GM21526 (cell line): ENCODE measurements at regions not wholly inside any gene's neighbourhood (a gene's known extent, or its start where the extent isn't known, plus 50 kb on each side); places are given as distances from the start of the nearest gene placed in this dataset.

Experiments
- ATAC-seq: cut with Tn5 transposase; IDR thresholded peaks from one replicate; pipeline ENCODE4 v1.9.1; 2021; ENCODE audit warnings: moderate library complexity; ENCODE audit not compliant: unreplicated experiment, low FRiP score

- ATAC-seq, result no peak
These were observed 256.7 kb upstream of the GNAI1 start for GRCh38 chr7:79877874-79878465.

GRCh38 chr7:79876848-79877252, 257.8 kb upstream of the GNAI1 start:
- ATAC-seq, result no peak

- ATAC-seq, result no peak
These were observed 259.8 kb upstream of the GNAI1 start for GRCh38 chr7:79874797-79875196.

GRCh38 chr7:79872176-79872575, 262.5 kb upstream of the GNAI1 start:
- no peak for ATAC-seq

GRCh38 chr7:79868010-79868409, 266.6 kb upstream of the GNAI1 start:
- no peak for ATAC-seq

- no peak for ATAC-seq
These were observed 272.0 kb upstream of the GNAI1 start for GRCh38 chr7:79862447-79863210.

- ATAC-seq, result no peak
These were observed 279.5 kb upstream of the GNAI1 start for GRCh38 chr7:79855172-79855571.

GRCh38 chr7:79854621-79855020, 280.0 kb upstream of the GNAI1 start:
- no peak for ATAC-seq

GRCh38 chr7:79837915-79838314, 296.7 kb upstream of the GNAI1 start:
- no peak for ATAC-seq

- ATAC-seq, result no peak
These were observed 301.0 kb upstream of the GNAI1 start for GRCh38 chr7:79833616-79834015.

GRCh38 chr7:79828866-79829265, 305.8 kb upstream of the GNAI1 start:
- ATAC-seq, result no peak

- no peak for ATAC-seq
These were observed 311.2 kb upstream of the GNAI1 start for GRCh38 chr7:79823246-79823951.

GRCh38 chr7:79822620-79823240, 311.9 kb upstream of the GNAI1 start:
- no peak for ATAC-seq

GRCh38 chr7:79820387-79820786, 314.2 kb upstream of the GNAI1 start:
- ATAC-seq, result no peak

GRCh38 chr7:79810916-79811315, 323.7 kb upstream of the GNAI1 start:
- no peak for ATAC-seq

GRCh38 chr7:79806161-79806734, 328.4 kb upstream of the GNAI1 start:
- no peak for ATAC-seq

- no peak for ATAC-seq
These were observed 337.3 kb upstream of the MAGI2 start for GRCh38 chr7:79790656-79791262.

- no peak for ATAC-seq
These were observed 336.3 kb upstream of the MAGI2 start for GRCh38 chr7:79789584-79790345.

- ATAC-seq, result no peak
These were observed 334.2 kb upstream of the MAGI2 start for GRCh38 chr7:79787623-79788022.

- ATAC-seq, result no peak
These were observed 333.6 kb upstream of the MAGI2 start for GRCh38 chr7:79787096-79787495.
